ENCODE measurements at regions not wholly inside any gene's neighbourhood (a gene's known extent, or its start where the extent isn't known, plus 50 kb on each side); places are given as distances from the start of the nearest gene placed in this dataset.

DNA sequence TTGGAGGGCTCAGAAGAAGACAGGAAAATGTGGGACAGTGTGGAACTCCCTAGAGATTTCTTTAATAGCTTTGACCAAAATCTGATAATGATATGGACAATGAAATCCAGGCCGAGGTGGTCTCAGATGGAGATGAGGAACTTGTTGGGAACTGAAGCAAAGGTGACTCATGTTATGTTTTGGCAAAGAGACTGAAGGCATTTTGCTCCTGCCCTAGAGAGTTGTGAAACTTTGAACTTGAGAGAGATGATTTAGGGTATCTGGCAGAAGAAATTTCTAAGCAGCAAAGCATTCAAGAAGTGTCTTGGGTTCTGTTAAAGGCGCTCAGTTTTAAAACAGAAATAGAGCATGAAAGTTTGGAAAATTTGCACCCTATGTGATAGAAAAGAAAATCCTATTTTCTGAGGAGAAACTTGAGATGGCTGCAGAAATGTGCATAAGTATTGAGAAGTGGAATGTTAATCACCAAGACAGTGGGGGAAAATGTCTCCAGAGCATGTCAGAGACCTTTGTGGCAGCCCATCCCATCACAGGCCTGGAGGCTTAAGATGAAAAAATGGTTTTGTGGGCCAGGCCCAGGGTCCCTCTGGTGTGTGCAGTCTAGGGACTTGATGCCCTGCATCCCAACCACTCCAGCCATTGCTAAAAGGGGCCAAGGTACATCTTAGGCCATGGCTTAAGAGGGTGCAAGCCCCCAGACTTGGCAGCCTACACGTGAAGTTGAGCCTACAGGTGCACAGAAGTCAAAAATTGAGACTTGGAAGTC, 463.7 kb upstream of the TLE4 start:
- TF ChIP-seq, protein P1, sequence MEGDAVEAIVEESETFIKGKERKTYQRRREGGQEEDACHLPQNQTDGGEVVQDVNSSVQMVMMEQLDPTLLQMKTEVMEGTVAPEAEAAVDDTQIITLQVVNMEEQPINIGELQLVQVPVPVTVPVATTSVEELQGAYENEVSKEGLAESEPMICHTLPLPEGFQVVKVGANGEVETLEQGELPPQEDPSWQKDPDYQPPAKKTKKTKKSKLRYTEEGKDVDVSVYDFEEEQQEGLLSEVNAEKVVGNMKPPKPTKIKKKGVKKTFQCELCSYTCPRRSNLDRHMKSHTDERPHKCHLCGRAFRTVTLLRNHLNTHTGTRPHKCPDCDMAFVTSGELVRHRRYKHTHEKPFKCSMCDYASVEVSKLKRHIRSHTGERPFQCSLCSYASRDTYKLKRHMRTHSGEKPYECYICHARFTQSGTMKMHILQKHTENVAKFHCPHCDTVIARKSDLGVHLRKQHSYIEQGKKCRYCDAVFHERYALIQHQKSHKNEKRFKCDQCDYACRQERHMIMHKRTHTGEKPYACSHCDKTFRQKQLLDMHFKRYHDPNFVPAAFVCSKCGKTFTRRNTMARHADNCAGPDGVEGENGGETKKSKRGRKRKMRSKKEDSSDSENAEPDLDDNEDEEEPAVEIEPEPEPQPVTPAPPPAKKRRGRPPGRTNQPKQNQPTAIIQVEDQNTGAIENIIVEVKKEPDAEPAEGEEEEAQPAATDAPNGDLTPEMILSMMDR (IDR thresholded peaks at IDR 0.05; ENCODE audit: low read length) = no peak
- no peak for TF ChIP-seq EZH2 (optimal IDR thresholded peaks at IDR 0.05; ENCODE audit: low read depth, low read length)
